CD4-positive, alpha-beta T cell treated with Interleukin-10 for 1 hour (primary cell): ENCODE measurements at regions not wholly inside any gene's neighbourhood (a gene's known extent, or its start where the extent isn't known, plus 50 kb on each side); places are given as distances from the start of the nearest gene placed in this dataset.
A peak's percentile ranks its signal among the peaks of the same experiment; 100 is the strongest.
"Not testable (repeated sequence)": the region's sequence is repeated elsewhere in the genome, so short reads cannot be mapped to it uniquely, and the experiment has no call there.

ENCODE experiments used
- DNase-seq: peaks from one replicate; pipeline ENCODE4 v3.0.0-alpha.2; 2020

DNA sequence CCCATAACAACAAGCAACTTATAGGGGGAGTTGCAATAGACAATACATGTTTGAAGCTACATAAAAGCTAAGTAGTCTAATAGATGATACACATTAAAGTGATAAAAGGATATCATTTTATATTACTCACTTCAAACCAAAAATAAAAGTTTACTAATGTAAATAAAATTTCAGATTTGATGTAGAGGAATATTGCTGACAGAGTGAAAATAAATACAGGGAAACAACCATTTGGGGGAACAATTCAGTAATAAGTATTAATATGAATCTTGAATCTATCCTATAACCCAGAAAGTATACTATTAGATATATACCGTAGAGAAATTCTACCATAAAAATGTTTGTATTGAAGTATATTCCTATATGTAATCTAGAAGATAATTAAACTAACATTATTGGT is 1248.9 kb upstream of the EPHA6 start:
- no peak for DNase-seq

- DNase-seq = no peak
Measured at GRCh38 chr3:95567346-95567745, 1247.0 kb upstream of the EPHA6 start.

DNA sequence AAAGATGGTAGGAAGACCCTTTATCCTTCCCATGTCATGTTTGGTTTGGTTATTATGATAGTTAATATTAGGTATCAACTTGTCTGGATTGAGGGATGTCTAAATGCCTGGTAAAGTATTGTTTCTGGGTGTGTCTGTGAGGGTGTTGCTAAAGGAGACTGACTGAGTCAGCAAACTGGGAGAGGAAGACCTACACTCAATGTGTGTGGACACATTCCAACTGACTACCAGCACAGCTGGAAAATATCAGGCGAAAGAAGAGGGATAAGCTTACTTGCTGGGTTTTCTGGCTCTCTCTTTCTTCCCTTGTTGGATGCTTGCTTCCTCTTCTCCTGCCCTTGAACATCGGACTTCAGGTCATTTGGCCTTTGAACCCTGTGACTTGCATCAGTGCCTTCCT is 1227.6 kb upstream of the EPHA6 start:
- DNase-seq = no peak

- not testable (repeated sequence) for DNase-seq
Measured at GRCh38 chr3:95587641-95588040, 1226.8 kb upstream of the EPHA6 start.

DNA sequence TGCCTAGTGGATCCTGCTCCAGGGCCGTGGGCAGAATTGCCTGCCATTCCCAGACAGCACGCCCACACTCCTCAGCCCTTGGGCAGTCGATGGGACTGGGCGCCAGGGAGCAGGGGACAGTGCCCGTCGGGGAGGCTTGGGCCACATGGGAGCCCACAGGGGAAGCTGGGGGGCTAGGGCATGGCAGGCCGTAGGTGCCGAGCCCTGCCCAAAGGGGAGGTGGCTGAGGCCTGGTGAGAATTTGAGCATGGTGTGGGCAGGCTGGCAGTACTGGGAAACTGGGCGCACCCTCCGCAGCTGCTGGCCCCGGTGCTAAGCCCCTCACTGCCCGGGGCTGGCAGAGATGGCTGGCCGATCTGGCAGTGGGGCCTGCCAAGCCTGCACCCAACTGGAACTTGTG is 1225.9 kb upstream of the EPHA6 start:
- no peak for DNase-seq

- DNase-seq = no peak
Measured at GRCh38 chr3:95595416-95596075, 1218.8 kb upstream of the EPHA6 start.

GRCh38 chr3:95607926-95608325 is 1206.5 kb upstream of the EPHA6 start:
- no peak for DNase-seq

- DNase-seq = no peak
Measured at GRCh38 chr3:95609411-95609810, 1205.0 kb upstream of the EPHA6 start.

GRCh38 chr3:95612611-95613010 is 1201.8 kb upstream of the EPHA6 start:
- no peak for DNase-seq

- no peak for DNase-seq
Measured at GRCh38 chr3:95613993-95614392, 1200.4 kb upstream of the EPHA6 start.

DNA sequence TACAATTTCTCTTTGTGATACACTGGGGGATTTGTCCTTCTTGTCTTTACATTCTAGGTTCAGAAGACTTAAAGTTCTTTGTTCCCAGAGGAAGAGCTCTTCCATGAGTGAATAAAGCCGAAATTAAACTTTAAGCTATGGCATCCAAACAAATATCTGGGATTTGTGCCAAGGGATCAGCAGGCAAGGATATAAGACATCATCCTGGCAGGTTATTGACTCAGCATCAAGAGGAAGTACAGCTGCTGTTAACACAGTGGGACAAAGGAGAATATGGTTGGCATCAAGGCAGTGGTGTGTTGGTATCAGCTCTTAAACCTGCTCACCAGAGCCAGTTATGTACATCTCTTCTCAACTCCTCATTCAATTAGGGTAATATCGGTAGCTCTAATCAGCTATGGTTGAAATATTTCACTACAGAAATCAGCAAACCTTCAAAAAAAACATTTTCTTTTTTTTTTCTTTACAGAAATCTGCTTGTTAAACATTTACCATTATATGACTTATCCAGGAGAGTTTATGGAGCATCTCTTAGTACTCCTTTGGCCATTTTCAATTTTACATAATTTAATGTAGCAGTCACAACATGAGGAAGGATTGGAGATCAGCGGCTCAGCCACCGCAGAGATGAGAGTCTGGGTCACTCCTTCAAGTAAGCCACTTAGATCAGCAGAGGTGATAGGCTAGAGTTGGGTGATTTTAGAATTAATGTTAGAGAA is 1198.6 kb upstream of the EPHA6 start:
- DNase-seq = no peak

DNA sequence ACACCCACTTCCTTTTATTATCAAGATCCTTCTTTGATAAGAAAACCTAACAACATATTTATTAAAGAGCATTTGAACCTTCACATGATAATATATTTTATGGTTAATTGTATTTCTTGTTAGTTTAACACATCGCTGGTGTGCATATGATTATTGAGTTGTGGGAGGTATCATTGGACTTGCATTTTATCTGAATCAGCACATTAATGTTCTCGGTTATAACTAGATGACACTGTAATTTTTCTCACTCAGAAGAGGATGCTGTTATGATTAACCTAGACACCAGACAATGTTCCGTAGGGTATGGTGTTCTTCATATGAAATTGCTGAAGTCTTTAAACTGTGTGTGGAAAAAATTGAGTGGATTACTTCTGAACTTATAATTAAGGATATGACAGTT is 1188.3 kb upstream of the EPHA6 start:
- no peak for DNase-seq

DNA sequence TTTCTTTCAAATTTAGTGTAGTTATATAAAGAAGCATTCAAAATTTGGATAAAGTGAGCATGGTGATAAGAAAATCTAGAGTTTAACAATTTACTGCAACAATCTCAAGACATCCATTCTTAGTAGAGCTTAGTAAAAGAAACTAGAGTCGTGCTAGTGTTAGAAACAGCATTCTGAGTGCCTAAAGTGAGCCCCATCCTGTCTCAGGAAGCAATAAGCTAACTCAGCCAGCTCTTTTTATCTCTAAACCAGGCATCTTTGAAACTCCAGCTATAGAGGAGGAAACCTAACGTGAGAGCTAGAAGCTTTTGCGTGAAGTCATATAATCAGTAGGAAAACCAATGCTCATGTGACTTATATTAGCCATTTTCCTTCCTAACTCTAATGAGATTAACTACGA is 1187.1 kb upstream of the EPHA6 start:
- no peak for DNase-seq

- no peak for DNase-seq
Measured at GRCh38 chr3:95627697-95628096, 1186.7 kb upstream of the EPHA6 start.

DNA sequence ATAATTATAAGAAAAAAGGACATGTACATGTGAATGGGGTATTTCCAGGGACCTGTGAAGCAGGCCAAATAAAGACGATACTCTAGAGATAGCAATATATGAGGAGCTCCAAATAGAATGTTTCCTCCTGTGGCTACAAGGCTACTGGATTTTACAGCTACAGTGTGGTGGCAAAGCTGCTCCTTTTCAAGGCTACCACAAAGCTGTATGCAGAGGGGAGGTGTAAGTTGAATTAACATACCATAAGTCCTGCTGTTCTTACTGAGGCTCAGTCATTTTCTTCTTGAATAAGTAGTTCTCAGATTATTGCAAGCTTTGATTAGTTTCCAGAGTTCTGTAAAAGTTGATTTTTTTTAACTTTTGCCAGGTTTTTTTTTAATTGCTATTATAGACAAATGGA is 1184.6 kb upstream of the EPHA6 start:
- no peak for DNase-seq

DNA sequence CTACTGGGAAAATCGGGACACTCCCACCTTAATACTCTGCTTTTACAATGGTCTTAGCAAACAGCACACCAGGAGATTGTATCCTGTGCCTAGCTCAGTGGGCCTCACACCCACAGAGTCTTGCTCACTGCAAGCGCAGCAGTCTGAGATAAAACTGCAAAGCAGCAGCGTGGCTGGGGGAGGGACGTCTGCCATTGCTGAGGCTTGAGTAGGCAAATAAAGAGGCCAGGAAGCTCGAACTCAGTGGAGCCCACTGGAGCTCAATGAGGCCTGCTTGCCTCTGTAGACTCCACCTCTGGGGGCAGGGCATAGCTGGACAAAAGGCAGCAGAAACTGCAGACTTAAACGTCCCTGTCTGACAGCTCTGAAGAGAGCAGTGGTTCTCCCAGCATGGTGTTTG is 1169.1 kb upstream of the EPHA6 start:
- no peak for DNase-seq

DNA sequence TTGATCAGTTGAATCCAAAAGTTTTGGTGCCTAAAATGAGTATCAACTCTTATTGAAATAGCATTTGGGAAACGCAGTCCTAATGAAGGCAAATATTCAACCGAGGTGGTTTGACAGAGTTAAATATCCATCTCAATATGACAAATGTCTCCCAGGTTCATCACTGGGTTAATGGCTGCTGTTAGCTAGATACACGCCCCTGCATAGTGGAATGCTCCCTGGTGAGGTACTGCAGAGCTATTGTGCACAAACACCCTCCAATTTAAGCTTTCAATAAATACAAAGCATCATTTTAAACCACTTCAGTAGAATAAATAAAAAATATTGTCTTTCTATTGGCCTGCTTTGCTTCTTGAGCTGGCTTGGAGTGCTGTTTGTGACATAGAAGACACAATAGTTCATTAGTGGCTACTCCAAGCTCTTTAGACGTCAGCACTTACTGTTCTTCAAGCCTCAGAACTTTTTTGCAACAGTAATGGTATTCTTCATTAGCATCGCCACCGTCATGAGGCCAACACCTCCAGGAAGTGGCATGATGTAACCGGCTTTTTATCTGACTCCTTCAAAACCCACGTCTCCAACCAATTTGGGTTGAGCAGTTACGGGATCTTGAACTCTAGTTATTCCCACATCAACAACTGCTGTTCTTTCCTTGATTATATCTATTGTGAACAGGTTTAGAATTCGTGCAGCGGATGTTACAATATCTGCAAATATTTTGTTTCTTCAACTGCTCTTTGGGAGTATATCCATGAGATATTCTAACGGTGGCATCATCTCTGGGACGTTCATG is 1159.6 kb upstream of the EPHA6 start:
- no peak for DNase-seq

DNA sequence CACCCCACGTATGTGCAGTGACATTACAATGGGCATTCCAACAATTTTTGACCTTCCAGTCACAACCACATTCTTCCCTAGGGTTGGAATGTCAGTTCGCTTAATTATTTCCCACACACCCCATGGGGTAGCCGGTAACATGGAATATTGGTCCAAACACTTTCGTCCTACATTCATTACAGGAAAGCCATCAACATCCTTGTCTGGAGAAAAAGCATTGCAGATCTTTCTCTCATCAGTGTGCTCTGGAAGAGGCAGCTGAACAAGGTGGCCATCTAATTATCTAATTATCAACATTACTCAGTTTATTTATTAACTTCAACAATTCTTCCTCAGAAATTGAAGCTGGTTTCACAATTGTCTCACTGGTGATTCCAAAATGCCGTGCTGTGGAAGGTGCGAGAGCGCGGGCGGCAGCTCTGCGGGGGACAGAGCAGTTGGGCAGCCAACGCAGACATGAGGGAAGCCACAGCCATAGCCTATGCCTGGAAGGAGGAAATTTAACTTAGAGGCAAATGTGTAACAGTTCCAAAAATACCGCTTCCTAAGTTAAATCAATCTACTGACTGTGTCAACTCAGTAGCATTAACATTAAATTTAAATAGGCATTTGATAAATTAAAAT is 1158.9 kb upstream of the EPHA6 start:
- no peak for DNase-seq

- no peak for DNase-seq
Measured at GRCh38 chr3:95670765-95671164, 1143.6 kb upstream of the EPHA6 start.

- DNase-seq = no peak
Measured at GRCh38 chr3:95673215-95673614, 1141.2 kb upstream of the EPHA6 start.

DNA sequence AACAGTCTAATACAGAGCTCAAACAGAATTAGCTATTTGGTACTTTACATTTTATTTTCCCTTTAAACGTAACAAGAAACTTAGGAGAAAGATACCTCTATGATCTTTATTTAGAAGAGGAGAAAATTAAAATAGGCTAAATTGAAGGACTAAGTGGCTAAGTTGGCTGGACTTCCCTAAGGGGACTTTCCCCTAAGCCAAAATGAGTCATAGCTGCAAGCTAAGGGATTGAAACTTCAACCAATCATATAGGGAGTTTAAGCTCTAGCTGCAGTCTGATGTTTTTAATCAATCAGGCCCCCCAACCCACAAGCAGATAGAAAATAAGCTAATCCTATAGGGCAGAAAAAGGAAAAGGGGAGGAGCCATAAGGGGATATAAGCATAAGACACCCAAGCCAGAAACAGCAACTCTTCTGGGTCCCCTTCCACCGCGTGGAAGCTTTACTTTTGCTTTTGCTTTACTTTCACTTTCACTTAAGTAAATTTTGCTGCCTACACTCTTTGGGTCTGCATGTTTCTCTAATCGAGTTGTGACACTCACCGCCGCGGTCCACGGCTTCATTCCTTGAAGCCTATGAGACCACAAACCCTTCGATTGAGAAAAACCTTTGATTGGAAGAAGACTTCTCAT is 1108.5 kb upstream of the EPHA6 start:
- DNase-seq = peak; percentile 66

GRCh38 chr3:95707268-95707667 is 1107.1 kb upstream of the EPHA6 start:
- DNase-seq = no peak

- no peak for DNase-seq
Measured at GRCh38 chr3:95710684-95711083, 1103.7 kb upstream of the EPHA6 start.
